Activated B cell treated with CpG ODN at 0.5 μM for 24 hours (primary cell): ENCODE measurements at regions not wholly inside any gene's neighbourhood (a gene's known extent, or its start where the extent isn't known, plus 50 kb on each side); places are given as distances from the start of the nearest gene placed in this dataset.

ENCODE experiments used
- ATAC-seq: fragments of 200-7000 bp; cut with Tn5 transposase; one replicate; pipeline ENCODE4 v1.10.0; 2021; ENCODE audit warnings: low read depth, mild to moderate bottlenecking, moderate library complexity
- CTCF ChIA-PET: fragments of 350-600 bp; sonication (Branson Sonifier 250); formaldehyde crosslinking; loops from one replicate; lab custom pipeline; 2021; ENCODE audit warnings: antibody characterized with exemption; lab: Charles Lee
- POLR2A ChIA-PET: fragments of 350-600 bp; sonication (Branson Sonifier 250); formaldehyde crosslinking; loops from one replicate; lab custom pipeline; 2021; ENCODE audit warnings: antibody characterized with exemption; lab: Charles Lee
- DNase-seq: peaks from one replicate; pipeline ENCODE4 v3.0.0; 2022
- H3K27ac Mint-ChIP-seq: one replicate; pipeline ENCODE4 v1.8.0; 2020; ENCODE audit warnings: mixed read lengths
- H3K27me3 Mint-ChIP-seq: one replicate; pipeline ENCODE4 v1.8.0; 2021; ENCODE audit warnings: mixed read lengths
- H3K36me3 Mint-ChIP-seq: one replicate; pipeline ENCODE4 v1.8.0; 2021; ENCODE audit warnings: low read depth, mixed read lengths
- H3K4me1 Mint-ChIP-seq: one replicate; pipeline ENCODE4 v1.8.0; 2021; ENCODE audit warnings: mixed read lengths
- H3K4me3 Mint-ChIP-seq: one replicate; pipeline ENCODE4 v1.8.0; 2020; ENCODE audit warnings: mild to moderate bottlenecking, mixed read lengths
- H3K9me3 Mint-ChIP-seq: one replicate; pipeline ENCODE4 v1.8.0; 2020; ENCODE audit warnings: mixed read lengths
- intact Hi-C: fragments of 100-400 bp; cut with micrococcal nuclease; formaldehyde crosslinking; loops from one replicate; pipeline ENCODE4 v1.15.1; 2024
- TF ChIP-seq, protein P1 (sequence below): fragments of 200-600 bp; IDR thresholded peaks from one replicate; pipeline ENCODE4 v1.8.0; 2022; ENCODE audit warnings: antibody characterized with exemption, mild to moderate bottlenecking

DNA sequence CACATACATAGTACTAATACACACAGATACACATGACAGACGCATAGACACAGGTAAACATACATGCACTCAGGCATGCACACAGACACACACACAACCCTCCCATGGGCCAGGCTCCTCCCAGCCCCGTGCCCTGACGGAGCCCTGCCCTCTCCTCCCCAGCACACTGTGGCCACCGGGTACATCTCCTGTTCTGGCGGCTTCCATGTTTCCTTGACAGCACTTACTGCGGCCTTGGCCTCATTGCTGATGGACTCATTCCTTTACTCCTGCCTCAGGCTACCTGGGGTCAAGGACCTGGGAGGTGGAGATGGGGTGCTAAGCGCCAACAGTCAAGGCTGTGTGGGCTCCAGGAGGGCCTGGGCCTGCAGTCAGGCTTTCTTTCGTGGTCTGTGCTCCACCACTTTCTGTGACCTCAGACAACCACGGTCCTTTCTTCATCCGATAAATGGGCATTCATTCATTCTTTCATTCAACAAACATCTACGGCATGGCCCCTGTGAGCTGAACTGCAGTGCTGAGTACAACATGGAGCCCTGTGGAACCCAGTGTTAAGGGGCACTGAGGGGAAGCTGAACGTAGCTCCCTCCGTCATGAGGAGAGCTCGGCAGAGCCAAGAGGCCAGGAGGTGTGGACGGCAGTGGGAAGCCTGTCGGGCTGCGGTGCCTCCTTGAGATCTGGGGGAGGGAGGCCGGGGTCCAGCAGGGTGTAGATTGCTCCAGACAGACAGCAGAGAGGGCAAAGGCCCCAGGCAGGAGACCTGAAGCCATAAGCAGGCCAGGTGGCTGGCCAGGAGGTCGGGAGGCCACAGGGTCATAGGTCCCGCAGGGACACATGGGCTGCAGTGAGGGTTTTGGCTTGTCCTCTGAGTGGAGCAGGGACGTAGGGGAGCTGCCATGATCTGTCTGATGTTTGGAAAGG lies 190.4 kb upstream of the HDAC4 start:
- no peaks in the 10 kb centered on the region for H3K9me3 Mint-ChIP-seq
- ChIA-PET CTCF (no interaction called here), POLR2A (no interaction called here)
- no peaks in the 10 kb centered on the region for H3K4me1 Mint-ChIP-seq
- H3K36me3 Mint-ChIP-seq = no peaks in the 10 kb centered on the region
- TF ChIP-seq, protein P1, sequence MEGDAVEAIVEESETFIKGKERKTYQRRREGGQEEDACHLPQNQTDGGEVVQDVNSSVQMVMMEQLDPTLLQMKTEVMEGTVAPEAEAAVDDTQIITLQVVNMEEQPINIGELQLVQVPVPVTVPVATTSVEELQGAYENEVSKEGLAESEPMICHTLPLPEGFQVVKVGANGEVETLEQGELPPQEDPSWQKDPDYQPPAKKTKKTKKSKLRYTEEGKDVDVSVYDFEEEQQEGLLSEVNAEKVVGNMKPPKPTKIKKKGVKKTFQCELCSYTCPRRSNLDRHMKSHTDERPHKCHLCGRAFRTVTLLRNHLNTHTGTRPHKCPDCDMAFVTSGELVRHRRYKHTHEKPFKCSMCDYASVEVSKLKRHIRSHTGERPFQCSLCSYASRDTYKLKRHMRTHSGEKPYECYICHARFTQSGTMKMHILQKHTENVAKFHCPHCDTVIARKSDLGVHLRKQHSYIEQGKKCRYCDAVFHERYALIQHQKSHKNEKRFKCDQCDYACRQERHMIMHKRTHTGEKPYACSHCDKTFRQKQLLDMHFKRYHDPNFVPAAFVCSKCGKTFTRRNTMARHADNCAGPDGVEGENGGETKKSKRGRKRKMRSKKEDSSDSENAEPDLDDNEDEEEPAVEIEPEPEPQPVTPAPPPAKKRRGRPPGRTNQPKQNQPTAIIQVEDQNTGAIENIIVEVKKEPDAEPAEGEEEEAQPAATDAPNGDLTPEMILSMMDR = no peak
- H3K27me3 Mint-ChIP-seq = peaks cover 5% of the 10 kb centered on the region
- no peak overlapping the region for H3K4me3 Mint-ChIP-seq
- intact Hi-C loops = no loop called here
- no peak for DNase-seq
- no peak for ATAC-seq
- H3K27ac Mint-ChIP-seq = no peak overlapping the region

DNA sequence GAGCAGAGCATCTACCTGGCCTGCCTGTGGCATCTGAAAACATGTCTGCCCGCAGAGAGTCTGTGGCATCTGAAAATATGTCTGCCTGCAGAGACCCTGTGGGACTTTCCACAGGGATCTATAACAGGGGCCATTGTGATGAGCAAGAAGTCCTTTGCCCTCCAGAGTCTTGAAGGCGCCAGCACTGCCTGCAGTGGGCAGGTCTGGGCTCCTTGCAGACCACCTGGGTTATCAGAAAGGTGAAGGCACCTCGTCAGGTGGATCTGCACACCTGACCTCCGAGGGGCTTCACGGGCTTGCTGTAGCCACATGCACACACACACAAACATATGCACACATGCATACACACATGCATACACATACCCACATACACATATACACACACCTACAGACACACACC lies 189.5 kb upstream of the HDAC4 start:
- H3K4me3 Mint-ChIP-seq = no peak overlapping the region
- intact Hi-C loops = no loop called here
- DNase-seq (no peak), ATAC-seq (no peak)
- H3K4me1 Mint-ChIP-seq = no peaks in the 10 kb centered on the region
- H3K27me3 Mint-ChIP-seq = peaks cover 5% of the 10 kb centered on the region
- POLR2A ChIA-PET = no interaction called here
- TF ChIP-seq, protein P1 = no peak
- no peaks in the 10 kb centered on the region for H3K36me3 Mint-ChIP-seq
- CTCF ChIA-PET = no interaction called here
- H3K9me3 Mint-ChIP-seq = no peaks in the 10 kb centered on the region
- no peak overlapping the region for H3K27ac Mint-ChIP-seq

DNA sequence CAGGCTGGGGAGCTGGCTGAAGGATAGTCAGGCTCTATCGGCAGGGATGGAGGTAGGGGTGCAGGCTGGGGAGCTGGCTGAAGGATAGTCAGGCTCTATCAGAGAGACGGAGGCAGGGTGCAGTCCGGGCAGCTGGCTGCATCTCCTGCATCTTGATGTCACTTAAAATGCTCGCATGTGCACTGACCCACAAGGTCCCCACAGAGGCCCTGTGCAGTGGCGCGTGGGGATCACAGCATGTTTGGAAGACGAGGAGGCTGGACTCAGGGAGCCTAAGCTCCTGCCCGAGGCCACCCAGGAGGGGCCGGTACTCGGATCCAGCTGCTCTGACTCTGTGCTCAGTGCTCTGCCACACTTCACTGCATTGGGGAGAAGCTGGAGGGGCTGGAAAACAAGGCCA lies 189.0 kb upstream of the HDAC4 start:
- no peaks in the 10 kb centered on the region for H3K9me3 Mint-ChIP-seq
- H3K27ac Mint-ChIP-seq = no peak overlapping the region
- intact Hi-C loops = no loop called here
- no peak for DNase-seq
- H3K4me1 Mint-ChIP-seq = no peaks in the 10 kb centered on the region
- TF ChIP-seq, protein P1 = no peak
- ChIA-PET POLR2A (no interaction called here), CTCF (no interaction called here)
- H3K27me3 Mint-ChIP-seq = peaks cover 5% of the 10 kb centered on the region
- H3K36me3 Mint-ChIP-seq = no peaks in the 10 kb centered on the region
- ATAC-seq = no peak
- no peak overlapping the region for H3K4me3 Mint-ChIP-seq

DNA sequence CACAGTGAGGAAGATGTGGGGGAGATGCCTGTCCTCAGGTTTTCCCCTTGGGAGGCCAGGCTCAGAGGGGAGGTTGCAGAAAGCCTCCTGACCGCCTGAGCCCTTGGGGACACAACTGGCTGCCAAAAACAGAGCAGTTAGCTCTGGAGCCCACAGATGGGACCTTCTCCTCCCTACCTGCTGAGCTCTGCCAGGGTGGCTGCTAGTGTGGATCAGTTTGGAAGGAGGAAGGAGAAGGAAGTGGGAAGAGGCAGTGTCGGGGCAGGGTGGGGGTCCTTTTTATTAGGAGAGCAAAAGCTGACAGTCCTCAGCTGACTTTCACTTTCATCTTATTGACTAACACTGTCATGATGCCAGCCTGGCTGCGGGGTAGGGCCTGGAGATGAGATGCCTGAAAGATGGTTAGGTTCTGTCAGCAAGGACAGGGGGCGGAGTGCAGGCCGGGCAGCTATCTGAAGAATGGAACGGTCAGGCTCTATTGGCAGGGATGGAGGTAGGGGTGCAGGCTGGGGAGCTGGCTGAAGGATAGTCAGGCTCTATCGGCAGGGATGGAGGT lies 188.5 kb upstream of the HDAC4 start:
- TF ChIP-seq, protein P1 = no peak
- Mint-ChIP-seq H3K36me3 (no peaks in the 10 kb centered on the region), H3K27me3 (peaks cover 5% of the 10 kb centered on the region), H3K4me1 (no peaks in the 10 kb centered on the region), H3K4me3 (no peak overlapping the region), H3K9me3 (no peaks in the 10 kb centered on the region), H3K27ac (no peak overlapping the region)
- no peak for DNase-seq
- intact Hi-C loops = no loop called here
- ChIA-PET POLR2A (no interaction called here), CTCF (no interaction called here)
- ATAC-seq = no peak

DNA sequence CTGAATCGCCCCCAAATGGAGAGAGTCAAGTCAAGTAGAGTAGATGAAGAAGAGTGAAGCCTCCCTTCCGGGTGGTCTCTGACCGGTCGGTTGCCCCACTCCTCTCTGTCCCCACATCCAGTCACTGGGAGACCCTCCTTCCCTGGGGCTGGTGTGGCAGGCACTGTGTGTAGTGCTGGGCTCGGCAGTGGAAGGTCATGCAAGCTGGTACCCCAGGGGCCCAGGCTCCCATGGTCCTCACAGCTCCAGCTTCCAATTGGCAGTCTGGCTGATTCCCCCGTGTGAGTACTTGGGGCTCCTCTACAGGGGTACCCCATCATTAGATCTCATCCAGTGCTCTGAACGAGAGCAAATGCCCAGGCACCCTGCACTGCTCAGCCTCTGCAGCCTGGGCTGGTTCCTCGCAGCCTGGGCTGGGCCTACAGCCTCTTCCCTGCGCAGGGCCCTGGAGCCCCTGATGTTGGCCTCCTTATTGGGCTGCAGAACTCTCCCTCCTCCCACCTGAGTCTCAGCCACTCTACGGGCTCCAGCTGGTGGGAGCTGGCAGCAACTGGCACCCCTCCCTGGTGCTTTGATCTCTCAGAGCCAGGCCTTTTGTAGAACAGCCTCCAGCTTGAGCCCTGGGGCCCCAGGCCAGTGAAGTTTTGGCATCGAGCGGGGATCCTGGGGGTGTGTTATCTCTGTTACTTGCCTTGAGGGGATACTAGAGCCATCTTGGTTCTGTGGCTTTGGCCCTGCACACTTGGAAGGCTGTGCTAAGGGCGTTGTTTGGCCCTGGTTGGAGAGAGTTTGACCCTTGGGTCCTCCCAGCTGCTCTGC lies 187.8 kb upstream of the HDAC4 start:
- ATAC-seq = no peak
- H3K9me3 Mint-ChIP-seq = no peaks in the 10 kb centered on the region

More for the DNA sequence above, 187.8 kb upstream of the HDAC4 start:
- no peak for DNase-seq
- Mint-ChIP-seq H3K27ac (no peak overlapping the region), H3K27me3 (peaks cover 5% of the 10 kb centered on the region), H3K36me3 (no peaks in the 10 kb centered on the region), H3K4me3 (no peak overlapping the region), H3K4me1 (no peaks in the 10 kb centered on the region)
- POLR2A ChIA-PET = no interaction called here
- intact Hi-C loops = no loop called here
- CTCF ChIA-PET = no interaction called here
- TF ChIP-seq, protein P1 = no peak
